HG02759 (cell line): ENCODE measurements at regions not wholly inside any gene's neighbourhood (a gene's known extent, or its start where the extent isn't known, plus 50 kb on each side); places are given as distances from the start of the nearest gene placed in this dataset.

Experiments
- ATAC-seq: cut with Tn5 transposase; IDR thresholded peaks from one replicate; pipeline ENCODE4 v1.9.1; 2021; ENCODE audit warnings: mild to moderate bottlenecking, moderate library complexity; ENCODE audit not compliant: unreplicated experiment

GRCh38 chr6:14645841-14646240, 528.3 kb downstream of the CD83 start:
- ATAC-seq: no peak

DNA sequence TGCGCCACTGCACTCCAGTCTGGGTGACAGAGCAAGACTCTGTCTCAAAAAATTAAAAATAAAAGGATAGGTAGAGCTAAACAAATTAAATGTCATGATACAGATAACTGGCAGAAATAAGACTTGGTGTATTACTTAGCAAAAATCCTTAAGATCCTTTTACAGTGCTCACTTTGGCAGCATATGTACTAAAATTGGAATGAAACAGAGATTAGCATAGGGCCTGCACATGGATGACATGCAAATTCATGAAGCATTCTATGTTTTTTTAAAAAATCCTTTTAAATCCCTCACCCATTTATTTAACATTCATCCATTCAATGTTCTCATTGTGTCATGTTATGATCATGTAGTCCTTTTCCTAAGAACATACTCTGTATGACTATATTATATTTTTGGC, 528.8 kb downstream of the CD83 start:
- ATAC-seq: no peak

- no peak for ATAC-seq
Measured at GRCh38 chr6:14647357-14647756, 529.8 kb downstream of the CD83 start.

- no peak for ATAC-seq
Measured at GRCh38 chr6:14652536-14652935, 535.0 kb downstream of the CD83 start.

DNA sequence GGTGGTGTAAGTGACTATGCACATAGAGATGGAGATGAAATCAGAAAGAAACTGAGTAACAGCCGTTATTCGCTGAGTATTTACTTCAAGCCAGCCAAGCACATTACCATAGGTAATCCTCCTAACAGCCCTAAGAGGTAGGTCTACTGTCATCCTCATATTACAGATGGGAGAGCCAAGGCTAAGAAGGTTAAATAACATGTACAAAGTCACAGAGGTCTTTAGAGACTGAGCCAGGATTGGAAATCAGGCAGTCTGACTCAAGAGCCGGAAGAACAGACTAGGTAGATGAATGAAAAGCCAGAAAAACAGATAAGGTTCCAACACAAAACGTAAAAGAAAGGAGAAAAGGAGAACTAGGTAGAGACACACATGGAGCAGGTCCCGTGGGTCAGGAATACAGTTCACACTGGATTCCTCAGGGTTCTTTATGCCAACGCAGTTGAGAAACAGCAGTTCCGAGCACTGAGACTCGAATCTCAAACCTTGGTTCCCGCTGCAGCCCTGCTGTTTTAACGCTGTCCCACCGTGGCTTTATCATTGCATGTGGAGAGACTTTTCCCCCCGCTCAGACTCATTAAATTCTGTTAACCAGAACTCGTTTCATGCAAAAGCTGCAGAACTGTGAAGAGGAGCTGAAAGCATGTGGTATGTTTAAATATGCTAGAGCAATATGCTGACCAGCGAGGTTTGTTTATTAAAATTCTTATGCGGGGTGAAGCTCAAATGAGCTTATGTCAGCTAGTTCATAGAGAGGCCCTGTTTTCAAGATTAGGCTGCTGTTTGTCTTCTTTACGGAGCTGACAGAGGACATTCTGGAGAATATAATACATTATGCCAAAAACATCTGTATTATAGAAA, 537.9 kb downstream of the CD83 start:
- ATAC-seq: no peak

- no peak for ATAC-seq
Measured at GRCh38 chr6:14656078-14656521, 538.5 kb downstream of the CD83 start.

GRCh38 chr6:14656649-14657048, 539.1 kb downstream of the CD83 start:
- no peak for ATAC-seq

GRCh38 chr6:14658030-14658429, 540.5 kb downstream of the CD83 start:
- ATAC-seq: no peak

DNA sequence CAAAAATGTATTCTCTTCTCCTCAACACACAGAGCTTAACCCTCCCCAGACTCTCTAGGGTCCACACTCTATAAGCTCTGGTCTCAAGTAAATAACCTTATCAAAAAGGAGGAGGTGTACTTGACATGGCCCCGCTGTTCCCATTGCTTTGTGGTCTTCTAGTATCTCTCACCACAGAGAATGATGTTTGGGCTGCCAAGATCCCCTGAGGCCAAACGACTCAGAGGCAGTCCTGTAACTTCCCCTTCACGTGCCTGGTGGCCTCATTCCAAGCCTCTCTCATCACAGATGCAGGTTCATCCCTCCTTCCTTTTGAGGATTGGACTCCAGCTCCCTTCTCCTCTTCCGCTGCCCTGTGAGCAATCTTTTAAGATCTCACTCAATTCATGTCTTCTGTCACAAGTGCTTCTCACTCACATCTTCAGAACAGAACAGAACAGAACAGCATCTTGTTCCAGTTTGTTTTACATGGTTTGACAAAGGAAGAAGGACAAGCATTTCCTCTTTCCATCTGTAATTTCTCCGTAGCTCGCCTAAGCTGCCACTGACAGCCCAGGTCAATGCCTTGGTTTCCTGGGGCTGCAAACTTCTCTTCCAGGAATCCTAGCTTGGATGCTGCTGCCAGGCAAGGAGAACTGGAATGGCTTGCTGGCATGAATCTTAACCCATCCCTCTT, 541.5 kb downstream of the CD83 start:
- no peak for ATAC-seq

- ATAC-seq: no peak
Measured at GRCh38 chr6:14659841-14660240, 542.3 kb downstream of the CD83 start.

GRCh38 chr6:14660806-14661579, 543.4 kb downstream of the CD83 start:
- ATAC-seq: peak; percentile 67

DNA sequence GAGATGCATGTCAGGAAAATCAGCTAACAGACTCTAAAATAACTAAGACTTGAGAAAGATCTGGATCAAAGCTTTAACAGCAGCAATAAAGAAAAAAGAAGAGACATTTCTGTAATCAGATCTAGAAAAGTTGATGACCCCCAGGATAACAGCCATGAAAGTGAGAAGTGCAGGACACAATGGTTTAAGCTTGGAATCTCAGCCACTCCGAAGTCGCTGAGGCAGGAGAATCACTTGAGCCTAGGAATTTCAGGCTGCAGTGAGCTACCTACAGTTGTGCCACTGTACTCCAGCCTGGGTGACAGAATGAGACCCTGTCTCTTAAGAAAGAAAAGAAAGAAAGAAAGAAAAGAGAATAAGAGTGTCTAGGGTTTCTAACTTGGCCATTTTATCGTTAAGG, 544.1 kb downstream of the CD83 start:
- no peak for ATAC-seq

DNA sequence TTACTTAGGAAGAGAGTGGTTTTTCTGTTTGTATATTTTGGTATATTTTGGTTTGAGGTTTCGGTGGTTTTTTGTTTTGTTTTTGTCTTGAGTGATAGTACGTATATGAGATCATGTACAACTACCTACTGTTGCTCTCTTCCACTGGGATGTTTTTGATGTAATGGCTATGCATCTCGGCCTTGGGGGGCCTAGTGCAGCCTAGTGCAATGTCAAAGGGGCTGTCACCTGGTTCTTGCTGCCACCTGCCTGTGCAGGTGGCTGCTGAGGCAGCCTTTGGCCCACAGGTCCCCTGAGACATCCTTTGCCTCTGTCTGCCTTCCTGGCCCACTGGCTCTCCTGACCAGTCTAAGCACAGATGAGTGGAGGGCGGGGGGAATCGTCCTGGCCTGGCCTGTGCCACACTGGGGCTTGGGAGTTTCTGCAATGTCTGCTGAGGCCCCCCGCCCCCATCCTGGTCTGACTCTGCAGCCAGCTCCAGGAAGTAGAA, 546.6 kb downstream of the CD83 start:
- ATAC-seq: peak; percentile 44

- no peak for ATAC-seq
Measured at GRCh38 chr6:14664621-14665315, 547.2 kb downstream of the CD83 start.

GRCh38 chr6:14665827-14666724, 548.5 kb downstream of the CD83 start:
- peak; percentile 52 for ATAC-seq

GRCh38 chr6:14670806-14671205, 553.2 kb downstream of the CD83 start:
- no peak for ATAC-seq

DNA sequence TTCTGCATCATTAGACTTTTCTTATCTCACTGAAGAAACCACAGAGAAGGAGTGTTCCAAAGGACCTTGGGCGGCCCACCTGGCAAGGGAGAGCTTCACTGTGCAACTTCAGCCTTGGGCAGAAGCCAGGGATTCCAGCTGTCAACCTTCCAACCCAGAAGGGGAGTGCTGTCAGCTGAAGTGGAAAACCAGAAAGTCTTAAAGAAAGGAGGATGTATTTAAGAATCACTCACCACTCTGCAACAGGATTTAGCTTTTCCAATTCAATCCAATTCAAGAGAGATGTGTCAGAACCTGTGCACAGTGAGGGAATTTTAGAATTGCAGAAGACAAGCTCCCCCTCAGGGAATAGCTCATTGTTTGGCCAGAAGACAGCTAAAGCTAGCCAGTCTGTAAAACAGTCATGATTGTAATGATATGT, 553.7 kb downstream of the CD83 start:
- no peak for ATAC-seq

- no peak for ATAC-seq
Measured at GRCh38 chr6:14671937-14672336, 554.4 kb downstream of the CD83 start.

GRCh38 chr6:14673201-14673600, 555.6 kb downstream of the CD83 start:
- no peak for ATAC-seq

DNA sequence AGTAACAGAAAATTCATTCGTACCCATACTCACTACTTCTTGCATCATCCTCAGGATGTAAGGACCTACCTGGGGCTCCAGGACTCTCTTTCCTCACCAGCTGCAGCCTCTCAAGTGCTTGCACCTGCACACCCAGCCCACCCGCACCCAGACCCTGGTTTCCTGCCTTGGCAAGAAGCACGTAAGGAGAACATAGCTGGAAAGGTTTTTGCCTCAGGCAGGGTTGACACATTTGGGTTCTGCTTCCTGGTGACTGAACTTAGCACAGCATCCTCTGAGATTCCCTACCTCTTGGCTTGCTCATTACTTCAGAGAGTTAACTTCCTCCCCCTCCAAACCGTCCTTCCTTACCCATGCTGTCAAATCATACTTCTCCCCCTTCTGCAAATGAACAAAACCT, 556.9 kb downstream of the CD83 start:
- no peak for ATAC-seq
